PC-9 (cell line): ENCODE measurements at regions not wholly inside any gene's neighbourhood (a gene's known extent, or its start where the extent isn't known, plus 50 kb on each side); places are given as distances from the start of the nearest gene placed in this dataset.

Experiments
- CTCF ChIP-seq: fragments of 200-600 bp; sonication (generic); conservative IDR thresholded peaks from 2 replicates; pipeline ENCODE4 v1.6.1; 2017; ENCODE audit warnings: mixed run types, antibody characterized with exemption, mild to moderate bottlenecking, moderate library complexity
- EZH2 ChIP-seq: fragments of 200-600 bp; sonication (generic); IDR thresholded peaks from 2 replicates; pipeline ENCODE4 v1.8.0; 2017; ENCODE audit warnings: antibody characterized with exemption, low read depth

DNA sequence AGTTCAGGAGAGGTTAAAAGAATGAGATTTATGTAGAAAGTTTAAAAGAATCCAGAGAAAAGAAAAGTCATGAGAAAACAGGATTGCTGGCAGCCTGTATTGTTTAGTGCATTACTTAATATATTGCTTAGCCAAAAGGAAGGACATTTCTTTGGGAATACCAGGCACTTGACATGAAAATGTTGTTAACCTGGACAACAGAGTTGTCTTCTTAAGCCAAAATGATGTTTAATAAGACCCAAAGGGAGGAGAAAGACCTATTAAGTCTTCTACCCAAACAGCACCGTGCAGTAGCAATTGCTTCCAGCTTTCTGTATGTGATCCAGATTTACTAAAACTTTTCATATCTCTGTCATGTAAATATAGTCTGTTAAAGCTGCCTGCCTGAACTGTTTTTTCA is 74.0 kb upstream of the PRLR start:
- TF ChIP-seq CTCF = no peak
- TF ChIP-seq EZH2 = no peak
